ENCODE measurements at regions not wholly inside any gene's neighbourhood (a gene's known extent, or its start where the extent isn't known, plus 50 kb on each side); places are given as distances from the start of the nearest gene placed in this dataset.

DNA sequence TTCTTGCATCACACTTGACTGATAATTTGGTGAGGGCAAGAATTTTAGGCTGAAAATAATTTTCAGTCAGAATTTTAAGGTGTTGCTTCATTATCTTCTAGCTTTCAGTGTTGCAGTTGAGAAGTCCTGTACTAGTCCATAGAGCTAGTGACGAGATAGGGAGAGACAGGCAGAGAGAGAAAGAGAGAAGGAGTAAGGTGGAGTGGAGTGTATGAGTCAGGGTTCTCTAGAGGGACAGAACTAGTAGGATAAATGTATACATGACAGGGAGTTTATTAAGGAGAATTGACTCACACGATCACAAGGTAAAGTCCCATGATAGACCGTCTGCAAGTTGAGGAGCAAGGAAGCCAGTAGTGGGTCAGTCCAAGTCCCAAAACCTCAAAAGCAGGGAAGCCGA lies 127.2 kb downstream of the UTP18 start:
- TF ChIP-seq, protein P1, sequence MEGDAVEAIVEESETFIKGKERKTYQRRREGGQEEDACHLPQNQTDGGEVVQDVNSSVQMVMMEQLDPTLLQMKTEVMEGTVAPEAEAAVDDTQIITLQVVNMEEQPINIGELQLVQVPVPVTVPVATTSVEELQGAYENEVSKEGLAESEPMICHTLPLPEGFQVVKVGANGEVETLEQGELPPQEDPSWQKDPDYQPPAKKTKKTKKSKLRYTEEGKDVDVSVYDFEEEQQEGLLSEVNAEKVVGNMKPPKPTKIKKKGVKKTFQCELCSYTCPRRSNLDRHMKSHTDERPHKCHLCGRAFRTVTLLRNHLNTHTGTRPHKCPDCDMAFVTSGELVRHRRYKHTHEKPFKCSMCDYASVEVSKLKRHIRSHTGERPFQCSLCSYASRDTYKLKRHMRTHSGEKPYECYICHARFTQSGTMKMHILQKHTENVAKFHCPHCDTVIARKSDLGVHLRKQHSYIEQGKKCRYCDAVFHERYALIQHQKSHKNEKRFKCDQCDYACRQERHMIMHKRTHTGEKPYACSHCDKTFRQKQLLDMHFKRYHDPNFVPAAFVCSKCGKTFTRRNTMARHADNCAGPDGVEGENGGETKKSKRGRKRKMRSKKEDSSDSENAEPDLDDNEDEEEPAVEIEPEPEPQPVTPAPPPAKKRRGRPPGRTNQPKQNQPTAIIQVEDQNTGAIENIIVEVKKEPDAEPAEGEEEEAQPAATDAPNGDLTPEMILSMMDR (IDR thresholded peaks at IDR 0.05; ENCODE audit: insufficient read depth, missing control alignments): no peak
- DNase-seq (ENCODE audit: insufficient read length, low spot score) (no peak), FAIRE-seq (no peak)

DNA sequence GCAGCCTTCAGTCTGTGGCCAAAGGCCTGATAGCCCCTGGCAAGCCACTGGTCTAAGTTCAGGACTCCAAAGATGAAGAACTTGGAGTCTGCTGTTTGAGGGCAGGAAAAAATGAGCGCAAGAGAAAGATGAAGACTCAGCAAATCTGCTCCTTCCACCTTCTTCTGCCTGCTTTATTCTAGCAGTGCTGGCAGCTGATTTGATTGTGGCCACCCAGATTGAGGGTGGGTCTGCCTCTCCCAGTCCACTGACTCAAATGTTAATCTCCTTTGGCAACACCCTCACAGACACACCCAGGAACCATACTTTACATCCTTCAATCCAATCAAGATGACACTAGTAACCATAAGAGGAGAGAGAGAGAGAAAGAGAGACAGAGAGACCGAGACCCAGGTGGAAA lies 127.6 kb downstream of the UTP18 start:
- TF ChIP-seq, protein P1 (IDR thresholded peaks at IDR 0.05; ENCODE audit: insufficient read depth, missing control alignments): no peak
- no peak for FAIRE-seq

DNA sequence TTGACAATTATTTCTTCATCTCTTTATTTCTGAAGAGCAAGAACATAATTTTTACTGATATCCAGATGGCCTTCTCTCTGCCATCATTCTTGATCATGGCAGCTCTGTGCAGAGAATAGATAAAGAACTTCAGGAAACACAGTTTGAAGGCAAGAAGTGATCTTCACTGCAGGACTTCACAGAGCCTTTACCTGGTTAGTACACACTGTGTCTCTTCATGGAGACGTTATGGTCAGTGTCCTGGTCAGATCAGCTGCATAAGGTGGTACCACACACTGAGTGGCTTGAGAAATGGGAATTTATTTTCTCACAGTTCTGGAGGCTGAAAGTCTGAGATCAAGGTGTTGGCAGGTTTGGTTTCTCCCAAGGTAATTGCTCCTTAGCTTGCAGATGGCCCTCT lies 129.5 kb downstream of the UTP18 start:
- DNase-seq (ENCODE audit: insufficient read length, low spot score) (no peak), FAIRE-seq (no peak)
- TF ChIP-seq, protein P1 (IDR thresholded peaks at IDR 0.05; ENCODE audit: insufficient read depth, missing control alignments): no peak

More for the DNA sequence above, 127.6 kb downstream of the UTP18 start:
- no peak for DNase-seq (ENCODE audit: insufficient read length, low spot score)

DNA sequence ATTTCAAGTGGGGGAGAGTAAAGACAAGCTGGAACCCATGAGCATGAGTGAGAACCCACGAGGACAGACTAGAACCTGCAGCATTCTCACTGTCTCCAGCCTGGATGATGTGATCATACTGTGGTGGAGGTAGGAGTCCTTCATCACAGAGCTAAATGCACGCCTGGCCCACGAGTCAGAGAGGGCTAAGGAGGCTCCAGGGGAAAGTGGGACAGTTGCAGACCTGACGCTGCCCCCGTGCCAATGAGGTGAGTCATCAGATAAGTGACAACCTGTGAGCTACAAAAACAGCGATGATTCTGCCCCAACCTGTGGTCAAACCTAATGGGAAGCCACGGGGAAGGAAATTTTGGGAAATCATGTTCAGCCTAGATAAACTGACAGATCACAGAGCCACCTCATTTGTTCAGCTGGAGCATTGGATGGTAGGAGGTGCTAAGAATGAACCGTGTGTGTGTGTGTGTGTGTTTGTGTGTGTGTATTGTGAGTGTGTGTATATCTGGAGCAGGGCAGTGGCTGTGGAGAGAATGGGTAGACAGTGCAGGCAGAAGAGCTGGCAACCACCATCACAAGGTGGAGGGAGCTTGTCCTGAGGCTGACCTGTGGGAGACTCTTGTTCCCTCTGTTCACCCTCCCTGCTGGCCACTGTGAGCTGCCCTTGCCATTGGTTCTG lies 131.8 kb downstream of the UTP18 start:
- FAIRE-seq (no peak), DNase-seq (ENCODE audit: insufficient read length, low spot score) (no peak)
- TF ChIP-seq, protein P1 (IDR thresholded peaks at IDR 0.05; ENCODE audit: insufficient read depth, missing control alignments): no peak

DNA sequence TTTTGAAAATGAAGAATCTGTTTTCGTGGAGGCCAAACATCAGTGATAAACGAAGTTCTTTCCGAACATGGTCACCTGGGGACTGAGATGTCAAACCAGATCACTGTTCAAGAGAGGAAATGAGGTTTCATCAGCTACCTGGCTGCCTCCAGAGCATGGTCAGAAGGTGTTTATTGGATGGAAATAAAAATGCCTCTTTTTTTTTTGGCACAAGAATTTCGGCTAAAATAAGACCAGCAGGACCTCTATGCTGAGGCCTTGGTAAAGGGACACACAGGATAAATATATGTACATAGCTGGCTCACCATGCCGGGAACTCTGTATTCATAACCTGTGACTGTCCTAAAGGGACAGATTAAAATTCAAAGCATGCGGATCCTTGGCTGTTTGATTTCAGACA lies 135.3 kb downstream of the UTP18 start:
- FAIRE-seq (no peak), DNase-seq (ENCODE audit: insufficient read length, low spot score) (no peak)
- TF ChIP-seq, protein P1 (IDR thresholded peaks at IDR 0.05; ENCODE audit: insufficient read depth, missing control alignments): no peak

DNA sequence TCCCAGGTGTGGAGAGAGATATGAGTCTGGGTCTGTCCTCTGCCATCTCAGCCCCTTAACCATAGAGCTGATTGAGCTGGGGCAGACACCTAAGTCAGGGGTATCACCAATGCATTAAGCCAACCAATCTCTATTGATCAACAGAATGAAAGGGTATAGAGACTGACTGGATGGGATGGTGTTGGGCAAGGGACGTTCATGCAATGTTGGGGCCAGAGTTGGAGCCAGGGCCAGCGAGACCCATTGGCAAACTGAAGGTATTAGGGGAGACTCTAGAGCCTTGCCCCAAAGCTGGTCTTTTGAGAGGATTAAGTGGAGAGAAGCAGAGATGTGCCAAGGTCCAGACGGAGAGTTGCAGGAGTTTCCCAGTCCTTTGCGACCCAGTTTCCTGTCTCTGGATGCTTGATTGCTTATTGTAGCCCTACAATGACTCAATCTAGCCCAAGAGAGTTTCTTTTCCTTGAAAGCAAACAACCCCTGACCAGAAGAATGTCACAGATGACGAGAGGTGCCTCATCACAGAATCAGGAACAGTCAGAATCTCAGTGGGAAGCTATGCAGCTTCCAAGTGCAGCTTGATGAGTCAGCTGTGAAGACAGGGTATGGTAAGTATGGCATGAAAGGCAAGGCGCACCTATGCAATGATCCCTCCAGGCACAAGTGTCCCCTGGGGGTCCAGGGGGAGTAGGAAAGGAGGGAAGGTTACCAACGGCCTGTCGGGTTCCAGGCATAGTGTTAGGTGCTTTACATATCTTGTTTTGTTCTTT lies 137.2 kb downstream of the UTP18 start:
- DNase-seq (ENCODE audit: insufficient read length, low spot score): no peak
- TF ChIP-seq, protein P1 (IDR thresholded peaks at IDR 0.05; ENCODE audit: insufficient read depth, missing control alignments): no peak
- no peak for FAIRE-seq

DNA sequence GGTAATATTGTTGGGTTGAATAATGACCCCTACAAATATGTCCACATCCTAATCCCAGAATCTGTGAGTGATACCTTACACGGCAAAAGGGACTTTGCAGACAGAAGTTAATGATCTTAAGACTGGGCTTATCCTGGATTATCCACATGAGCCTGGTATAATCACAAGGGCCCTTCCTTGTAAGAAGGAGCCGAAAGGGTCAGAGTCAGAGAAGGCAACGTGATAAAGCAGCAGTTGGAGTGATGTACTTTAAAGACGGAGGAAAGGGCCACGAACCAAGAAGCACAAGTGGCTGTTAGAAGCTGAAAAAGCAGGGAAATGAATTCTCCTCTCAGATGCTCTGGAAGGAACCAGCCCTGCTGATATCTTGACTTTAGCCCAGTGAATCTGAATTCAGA lies 137.8 kb downstream of the UTP18 start:
- FAIRE-seq (peak; percentile 95), DNase-seq (ENCODE audit: insufficient read length, low spot score) (peak; percentile 31)
- TF ChIP-seq, protein P1 (IDR thresholded peaks at IDR 0.05; ENCODE audit: insufficient read depth, missing control alignments): no peak
